Posterior vena cava (tissue), 2 donors: ENCODE measurements at regions not wholly inside any gene's neighbourhood (a gene's known extent, or its start where the extent isn't known, plus 50 kb on each side); places are given as distances from the start of the nearest gene placed in this dataset.
"Not testable (repeated sequence)": the region's sequence is repeated elsewhere in the genome, so short reads cannot be mapped to it uniquely, and the experiment has no call there.

Experiments used
- DNase-seq: peaks from one replicate; pipeline ENCODE4 v3.0.0-alpha.2; 2020; ENCODE audit warnings: low spot score
- intact Hi-C, 2 donors: fragments of 100-400 bp; cut with DNase I; formaldehyde crosslinking; loops; one replicate each; pipeline versions ENCODE4 v1.14.1 to v1.14.2; 2022 to 2023
- donor health status: DM: yes; HTN: yes; CAD: no.
- donor health status: DM: yes; HTN: yes; CAD: no.

DNA sequence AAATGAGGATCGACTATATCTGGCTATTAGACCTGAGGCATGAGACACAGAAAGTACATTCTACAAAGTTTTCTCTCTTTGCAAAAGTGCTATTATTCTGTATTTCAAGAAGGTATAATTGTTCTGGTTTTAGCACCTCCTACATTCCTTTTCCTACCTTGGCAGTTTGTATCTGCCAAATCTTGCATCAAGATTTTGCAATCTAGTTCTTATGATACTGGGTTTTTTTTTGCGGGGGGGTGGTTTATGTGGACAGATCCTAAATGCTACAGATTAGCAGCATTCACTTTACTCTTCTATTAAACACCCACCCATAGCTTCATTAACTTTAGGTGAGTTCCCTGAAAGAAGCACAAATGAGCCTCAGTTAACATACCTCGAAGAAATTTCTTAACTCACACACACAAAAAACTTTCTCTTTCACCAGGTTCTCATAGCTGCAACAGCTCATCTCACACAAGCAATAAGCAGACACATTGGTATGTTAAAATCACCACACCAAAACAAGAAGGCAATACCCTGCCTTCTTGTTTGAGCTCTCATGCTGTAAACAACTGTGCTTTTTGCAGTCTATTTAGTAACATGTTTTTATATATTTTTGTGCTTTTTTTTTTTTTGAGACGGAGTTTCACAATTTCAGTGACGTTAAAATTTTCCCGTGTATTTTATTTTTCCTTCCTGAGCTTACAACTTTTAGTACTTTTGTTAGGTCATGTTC is 73.0 kb upstream of the VGLL4 start:
- DNase-seq, result no peak
- intact Hi-C loops, result no loop called here

DNA sequence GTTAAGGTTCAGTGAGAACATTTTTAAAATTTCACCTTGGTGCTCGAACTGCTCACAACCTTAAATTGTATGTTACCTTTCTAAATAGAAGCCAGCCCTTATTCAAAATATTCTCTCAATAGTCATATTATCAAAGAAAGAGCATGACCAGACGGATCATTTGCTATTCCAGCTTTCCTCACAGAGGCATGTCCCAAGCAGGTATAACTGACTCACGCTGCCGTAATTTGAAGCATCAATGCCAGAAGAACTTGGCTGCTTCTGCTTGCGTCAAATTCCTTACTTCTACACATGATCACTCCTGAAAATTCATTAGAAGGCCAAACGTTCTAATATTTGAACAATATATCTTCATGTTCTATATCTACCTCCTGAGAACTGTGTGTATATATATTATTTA is 69.5 kb upstream of the VGLL4 start:
- DNase-seq, result no peak
- intact Hi-C loops, result no loop called here

DNA sequence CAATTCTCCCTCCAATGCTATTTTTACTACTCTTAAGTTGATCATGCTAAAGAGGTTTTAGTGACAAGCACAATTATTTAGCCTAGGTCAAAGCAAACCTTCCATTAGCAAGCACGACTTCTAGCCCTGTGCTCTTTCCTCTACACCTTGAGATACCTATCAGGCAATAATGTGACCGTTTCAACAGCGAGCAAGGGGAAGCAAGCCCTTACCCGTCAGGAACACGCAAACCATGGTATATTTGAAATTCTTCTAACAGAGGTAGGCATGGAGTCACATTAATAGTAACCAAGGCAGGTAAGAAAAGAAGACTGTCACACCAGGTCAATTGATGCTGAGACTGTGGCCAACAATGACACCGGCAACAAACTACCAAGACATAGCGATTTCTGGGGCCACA is 68.9 kb upstream of the VGLL4 start:
- intact Hi-C loops, result no loop called here
- no peak for DNase-seq

DNA sequence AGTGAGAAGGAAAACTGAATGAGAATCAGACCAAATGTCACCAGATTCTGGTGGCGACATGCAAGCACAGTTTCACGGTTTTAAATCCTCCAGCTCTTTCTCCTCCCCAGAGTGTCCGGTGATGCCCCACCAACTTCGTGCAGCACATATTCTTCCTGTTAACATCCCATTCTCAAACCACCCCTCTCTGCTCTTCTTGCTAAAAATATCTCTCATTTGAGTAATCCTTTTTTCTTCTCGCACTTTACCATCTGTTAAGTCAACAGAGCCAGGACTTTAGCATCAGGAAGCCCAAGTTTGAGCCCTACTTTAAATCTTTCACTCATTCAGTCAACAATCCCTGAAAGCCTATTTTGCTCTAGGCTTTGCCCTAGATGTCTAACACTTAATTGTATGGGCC is 68.2 kb upstream of the VGLL4 start:
- DNase-seq, result no peak
- intact Hi-C loops, result no loop called here

DNA sequence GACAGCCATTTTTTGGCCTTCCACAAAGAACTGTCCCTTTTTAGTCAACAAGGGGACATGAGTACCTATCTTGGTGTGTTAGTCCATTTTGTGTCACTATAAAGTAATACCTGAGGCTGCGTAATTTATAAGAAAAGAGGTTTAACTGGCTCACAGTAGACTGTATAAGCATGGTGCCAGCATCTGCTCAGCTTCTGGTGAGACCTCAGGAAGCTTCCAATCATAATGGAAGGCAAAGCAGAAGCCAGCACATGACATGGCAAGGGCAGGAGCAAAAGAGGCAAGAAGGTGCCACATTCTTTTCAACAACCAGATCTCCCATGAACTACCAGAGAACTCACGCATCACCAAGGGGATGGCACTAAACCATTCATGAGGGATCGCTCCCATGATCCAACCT is 66.1 kb upstream of the VGLL4 start:
- no peak for DNase-seq
- intact Hi-C loops, result loop anchor here in 1 of 2 donors (5.0 kb wide), 2 partner anchors 343 to 497 kb away; no protein-coding TSS in a partner anchor

DNA sequence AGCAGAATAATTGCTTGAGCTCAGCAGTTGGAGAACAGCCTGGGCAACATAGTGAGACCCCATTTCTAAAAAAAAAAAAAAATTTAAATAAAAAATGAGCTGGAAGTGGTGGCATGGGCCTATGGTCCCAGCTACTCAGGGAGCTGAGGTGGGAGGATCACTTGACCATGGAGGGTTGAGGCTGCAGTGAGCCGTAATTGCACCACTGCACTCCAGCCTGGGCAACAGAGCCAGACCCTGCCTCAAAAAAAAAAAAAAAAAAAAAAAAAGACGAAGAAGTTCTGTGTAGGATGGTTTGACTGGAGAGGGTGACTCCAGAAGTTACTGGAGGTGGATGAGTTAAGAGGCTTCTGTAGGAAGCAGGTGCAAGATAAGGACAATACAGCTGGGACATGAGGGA is 63.4 kb upstream of the VGLL4 start:
- DNase-seq, result not testable (repeated sequence)
- intact Hi-C loops, result loop anchor here in 1 of 2 donors (5.0 kb wide), 2 partner anchors 345 to 495 kb away; no protein-coding TSS in a partner anchor

DNA sequence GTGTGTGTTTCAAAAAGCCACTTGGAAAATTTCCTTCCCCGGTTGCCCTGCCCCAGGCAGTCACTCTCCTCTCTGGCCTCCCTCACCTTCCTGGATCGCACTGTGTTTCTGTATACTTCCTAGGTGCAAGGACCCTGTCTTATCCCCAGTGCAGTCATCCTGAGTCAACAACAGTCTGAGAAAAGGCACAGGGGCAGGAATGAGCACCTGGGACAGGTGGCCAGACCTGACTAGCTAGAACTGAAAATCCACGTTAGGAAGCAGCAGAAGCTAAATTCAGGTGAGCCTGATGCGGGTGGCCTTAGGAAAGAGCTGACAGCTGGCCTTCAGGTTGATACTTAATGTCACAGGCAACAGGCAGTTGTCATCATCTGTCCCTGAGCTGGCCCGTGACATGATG is 62.9 kb upstream of the VGLL4 start:
- intact Hi-C loops, result loop anchor here in 1 of 2 donors (5.0 kb wide), 2 partner anchors 346 to 494 kb away; no protein-coding TSS in a partner anchor
- no peak for DNase-seq

DNA sequence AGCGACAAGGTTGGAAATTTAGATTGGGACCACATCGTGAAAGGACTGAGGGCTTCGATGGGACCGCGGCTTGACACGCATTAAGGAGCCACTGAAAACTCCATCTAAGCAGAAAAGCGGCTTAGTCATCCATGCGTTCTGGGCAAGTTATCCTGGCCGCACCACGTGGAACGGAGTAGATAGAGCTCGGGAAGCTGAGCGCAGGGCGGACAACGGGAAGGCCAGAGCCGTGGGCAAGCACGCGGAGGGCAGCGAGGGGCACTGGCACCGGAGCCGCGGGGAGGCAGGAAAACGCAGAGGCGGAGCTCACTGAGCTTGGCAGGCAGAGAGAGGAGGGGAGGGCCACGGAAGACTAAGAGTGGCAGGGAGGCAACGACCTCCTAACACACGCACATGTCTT is 61.3 kb upstream of the VGLL4 start:
- intact Hi-C loops, result loop anchor here in 1 of 2 donors (5.0 kb wide), 2 partner anchors 347 to 493 kb away; no protein-coding TSS in a partner anchor
- DNase-seq, result no peak

DNA sequence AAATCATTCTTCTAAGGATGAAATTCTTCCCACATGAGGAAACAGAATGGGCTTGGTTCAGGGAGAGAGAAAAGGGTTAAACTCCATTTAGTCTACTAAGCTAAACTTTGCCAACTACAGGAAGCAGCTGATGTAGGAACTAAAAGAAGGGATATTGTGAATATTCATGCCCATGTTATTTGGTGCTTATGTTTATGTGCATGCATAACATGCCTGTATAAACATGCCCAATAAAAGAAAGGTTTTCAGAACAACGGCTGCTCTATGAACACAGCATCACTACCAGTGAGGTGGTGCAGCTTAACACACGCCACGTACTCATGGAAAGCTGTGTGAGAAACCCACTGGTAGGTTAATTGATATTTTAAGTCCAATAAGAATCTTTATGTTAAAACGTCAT is 59.4 kb upstream of the VGLL4 start:
- intact Hi-C loops, result no loop called here
- no peak for DNase-seq

DNA sequence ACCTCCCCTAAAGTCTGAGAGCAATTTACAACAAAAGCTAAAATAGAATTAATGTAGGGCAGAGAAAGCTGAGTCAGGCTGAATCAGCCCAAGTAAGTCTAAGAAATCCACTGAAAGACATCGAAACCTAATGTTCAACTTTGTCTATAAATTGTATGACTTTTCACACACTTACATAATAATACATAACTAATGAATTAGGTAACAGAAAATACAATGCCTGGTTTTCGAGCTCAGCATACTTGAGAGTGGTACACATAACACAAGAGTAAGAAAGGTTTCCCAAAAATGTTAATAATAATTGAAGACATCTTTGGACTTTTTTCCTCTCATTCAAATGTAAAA is 55.3 kb upstream of the VGLL4 start:
- no peak for DNase-seq
- intact Hi-C loops, result no loop called here

DNA sequence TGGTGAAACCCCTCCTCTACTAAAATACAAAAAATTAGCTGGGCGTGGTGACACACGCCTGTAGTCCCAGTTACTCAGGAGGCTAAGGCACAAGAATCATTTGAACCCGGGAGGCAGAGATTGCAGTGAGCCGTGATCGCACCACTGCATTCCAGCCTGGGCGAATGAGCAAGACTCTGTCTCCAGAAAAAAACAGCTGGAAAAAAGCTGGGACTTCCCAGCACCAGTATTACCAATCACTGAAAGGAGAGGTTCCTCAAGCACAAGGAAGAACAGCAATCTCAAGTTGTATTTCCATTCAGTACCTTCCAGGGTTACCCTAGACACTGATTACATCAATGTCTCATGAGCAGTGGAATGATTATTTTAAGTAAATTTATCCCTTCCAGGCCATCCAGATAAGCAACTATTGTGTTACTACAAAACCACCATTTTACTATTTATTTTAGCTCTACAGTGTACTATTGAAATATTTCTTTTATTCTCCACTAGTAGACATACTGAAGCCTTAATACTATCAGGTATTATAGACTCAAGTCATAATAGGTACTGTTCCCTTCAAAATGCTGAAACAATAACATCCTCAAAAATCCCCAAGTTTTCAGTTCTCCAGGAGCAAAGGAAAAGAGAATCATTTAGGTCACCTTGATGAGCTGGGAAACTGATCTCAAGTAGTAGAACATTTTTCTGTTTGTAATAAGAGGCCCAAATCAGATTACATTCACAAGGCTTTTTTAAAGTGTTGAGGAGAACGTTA is 54.8 kb upstream of the VGLL4 start:
- intact Hi-C loops, result no loop called here

DNA sequence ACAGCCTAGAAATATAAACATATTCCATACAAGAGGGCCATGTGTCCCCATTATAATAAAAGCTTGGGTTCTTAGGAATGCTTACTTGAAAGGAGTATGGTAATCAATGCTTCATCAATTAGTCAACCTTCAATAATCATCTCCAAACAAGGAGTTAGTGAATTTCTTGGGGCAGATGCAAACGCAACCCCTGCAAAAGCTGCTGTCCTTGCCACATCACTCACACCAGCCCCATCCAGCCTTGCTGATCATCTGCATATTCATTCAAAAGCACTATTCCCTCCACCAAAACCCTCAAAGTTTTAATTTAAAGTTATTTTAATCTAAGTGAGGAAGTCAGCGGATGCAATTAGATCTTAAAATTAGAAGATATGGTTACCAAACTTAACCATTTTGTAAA is 54.0 kb upstream of the VGLL4 start:
- intact Hi-C loops, result no loop called here
- DNase-seq, result no peak

More for the DNA sequence above, 54.8 kb upstream of the VGLL4 start:
- DNase-seq, result no peak

DNA sequence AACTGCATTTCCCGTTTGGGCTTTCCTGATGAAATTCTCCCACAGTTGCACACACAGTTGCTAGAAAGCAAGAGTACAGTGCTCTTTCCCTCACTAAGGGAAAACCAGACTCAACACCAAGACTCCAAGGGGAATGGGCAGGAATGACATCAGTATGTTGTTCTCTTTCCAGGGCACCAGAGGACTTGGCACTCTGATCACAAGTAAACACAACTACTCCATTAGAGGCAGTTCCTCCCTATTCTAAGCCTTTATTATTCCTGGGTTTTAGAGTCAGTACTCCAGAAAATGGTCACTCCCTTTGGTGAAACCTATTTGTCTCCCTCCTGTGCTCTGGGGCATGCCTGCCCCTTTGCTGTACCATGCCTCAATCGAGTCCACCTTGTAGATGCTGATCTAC is 52.3 kb upstream of the VGLL4 start:
- no peak for DNase-seq
- intact Hi-C loops, result no loop called here
